ENCODE measurements at regions not wholly inside any gene's neighbourhood (a gene's known extent, or its start where the extent isn't known, plus 50 kb on each side); places are given as distances from the start of the nearest gene placed in this dataset.

DNA sequence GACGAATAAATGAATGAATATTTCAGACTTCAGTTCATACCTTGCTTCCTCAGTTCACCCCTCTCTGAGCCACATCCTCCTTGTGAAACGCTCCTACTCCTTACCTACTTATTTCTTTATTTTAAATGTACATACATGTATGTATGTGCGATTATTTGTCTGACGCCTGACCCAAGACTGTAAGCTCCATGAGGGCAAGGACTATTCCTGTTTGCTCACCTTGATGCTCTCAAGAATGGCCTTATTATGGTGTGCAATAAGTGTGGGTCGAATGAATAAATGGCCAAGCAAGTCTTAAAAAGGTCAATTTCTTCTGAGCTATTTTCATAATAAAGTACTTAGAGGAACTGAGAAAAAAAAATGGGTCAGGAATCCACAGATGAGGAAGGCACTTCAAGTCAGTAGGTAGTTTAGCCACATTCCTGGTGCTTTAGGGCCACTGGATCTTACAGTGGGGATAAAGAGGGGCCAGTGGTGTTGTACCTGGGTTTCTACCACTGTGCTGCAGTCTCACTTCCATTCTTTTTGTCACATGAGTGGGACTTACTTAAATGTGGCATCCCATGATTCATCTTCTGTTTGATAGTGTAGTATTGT is 74.7 kb downstream of the SDC1 start:
- no peak for DNase-seq (ENCODE audit: low spot score)

DNA sequence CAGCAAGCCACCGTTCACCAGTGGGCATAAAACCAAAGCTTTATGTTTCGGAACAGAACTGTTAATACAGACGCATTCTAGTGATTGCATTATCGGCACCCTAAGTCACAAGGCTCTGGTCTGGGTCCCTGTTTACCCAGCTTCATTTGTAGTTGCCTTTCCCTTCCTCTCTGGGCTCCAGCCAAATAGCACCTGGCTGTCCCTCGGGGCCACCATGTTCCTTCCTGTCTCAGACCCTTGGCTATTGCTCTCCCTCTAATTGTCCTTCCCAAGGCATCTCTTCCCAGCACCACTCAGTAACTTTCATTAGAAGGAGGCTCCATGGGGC is 75.3 kb downstream of the SDC1 start:
- no peak for DNase-seq (ENCODE audit: low spot score)

DNA sequence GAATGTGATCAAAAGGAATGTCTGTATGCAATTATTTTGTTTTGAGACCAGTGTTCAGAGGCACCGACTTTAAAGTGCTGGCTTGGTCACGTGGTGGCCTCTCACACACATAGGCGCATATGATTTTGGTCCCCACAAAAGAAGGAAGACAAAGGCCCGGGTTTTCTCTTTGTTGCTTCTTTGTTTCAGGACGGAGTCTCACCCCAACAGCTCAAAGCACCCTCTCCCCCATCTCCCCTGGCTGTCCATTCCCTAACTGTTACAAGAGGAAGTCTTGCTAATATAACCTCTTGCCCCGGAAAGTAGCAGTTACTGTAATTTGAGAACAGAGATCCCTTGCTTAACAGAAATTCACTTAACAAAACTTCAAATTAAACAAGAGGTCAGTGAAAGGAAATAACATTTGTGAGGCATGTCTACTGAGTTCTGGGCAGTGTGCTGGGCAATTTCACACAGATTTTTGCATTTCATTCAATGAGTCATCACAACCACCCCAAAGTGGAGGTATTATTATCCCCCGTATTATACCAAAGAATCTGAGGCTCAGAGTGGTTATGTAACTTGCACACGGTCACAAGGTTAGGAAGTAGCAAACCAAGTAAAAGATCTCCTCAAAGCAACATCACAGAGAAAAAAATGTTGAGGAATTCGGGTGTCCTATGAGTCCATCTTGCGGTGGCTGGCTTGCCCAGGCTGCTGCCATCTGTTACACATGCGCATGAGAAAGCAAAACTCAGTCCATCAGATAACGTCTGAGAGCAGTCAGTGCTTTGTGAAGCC is 75.8 kb downstream of the SDC1 start:
- peak; percentile 27 for DNase-seq (ENCODE audit: low spot score)

DNA sequence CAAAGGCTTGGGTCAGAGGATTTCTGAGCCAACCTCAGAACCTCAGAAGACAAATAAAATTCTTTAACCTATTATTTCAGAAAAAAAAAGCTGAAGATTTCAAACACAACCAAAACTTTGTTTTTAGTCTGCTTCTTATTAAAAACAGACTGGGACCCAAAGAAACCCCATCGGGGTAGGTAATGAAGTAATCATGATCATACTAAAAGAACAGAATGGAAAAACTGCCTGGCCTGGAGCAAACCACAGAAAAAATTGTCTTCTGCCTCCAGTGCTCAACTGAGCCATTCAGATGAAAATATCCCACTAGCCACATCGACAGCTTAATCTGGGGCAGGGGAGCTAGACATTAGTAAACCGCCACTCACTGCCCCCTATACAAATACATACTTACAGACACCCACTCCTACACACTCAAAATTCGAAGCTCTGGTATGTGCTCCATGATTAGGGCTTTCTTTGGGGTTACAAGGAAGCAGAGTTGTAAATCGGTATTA is 76.5 kb downstream of the SDC1 start:
- DNase-seq (ENCODE audit: low spot score): no peak

DNA sequence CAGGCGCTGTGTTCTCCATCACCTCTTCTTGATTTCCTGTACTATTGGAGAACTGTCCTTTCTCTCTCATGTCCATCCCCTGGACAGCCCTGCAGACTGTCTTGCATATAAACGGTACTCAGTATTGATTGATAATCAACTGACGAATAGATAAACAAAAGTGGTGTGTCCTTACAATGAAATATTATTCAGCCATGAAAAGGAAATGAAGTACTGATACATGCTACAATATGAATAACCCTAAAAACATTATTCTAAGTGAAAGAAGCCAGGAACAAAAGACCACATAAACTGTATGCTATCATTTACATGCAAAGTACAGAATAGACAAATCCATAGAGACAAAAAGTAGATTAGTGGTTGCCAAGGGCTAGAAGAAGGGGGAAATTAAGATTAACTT is 77.6 kb downstream of the SDC1 start:
- no peak for DNase-seq (ENCODE audit: low spot score)

DNA sequence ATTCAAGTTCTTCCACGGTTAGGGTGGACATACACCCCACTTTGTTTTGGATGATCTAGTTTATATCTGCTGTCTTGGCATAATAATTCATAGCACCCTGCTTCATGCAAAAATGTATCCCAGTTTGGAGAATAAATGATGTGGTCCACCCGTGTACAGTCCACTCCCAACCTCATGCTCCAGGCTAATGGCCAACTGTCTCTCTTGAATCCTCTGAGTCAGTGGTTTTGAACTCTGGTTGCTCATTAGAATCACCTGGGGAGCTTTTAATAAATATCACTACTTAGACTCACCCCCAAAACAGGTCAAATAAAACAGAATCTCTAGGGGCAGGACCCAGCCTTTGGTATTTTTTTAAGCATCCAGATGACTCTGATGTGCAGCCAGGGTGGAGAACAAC is 78.5 kb downstream of the SDC1 start:
- no peak for DNase-seq (ENCODE audit: low spot score)

DNA sequence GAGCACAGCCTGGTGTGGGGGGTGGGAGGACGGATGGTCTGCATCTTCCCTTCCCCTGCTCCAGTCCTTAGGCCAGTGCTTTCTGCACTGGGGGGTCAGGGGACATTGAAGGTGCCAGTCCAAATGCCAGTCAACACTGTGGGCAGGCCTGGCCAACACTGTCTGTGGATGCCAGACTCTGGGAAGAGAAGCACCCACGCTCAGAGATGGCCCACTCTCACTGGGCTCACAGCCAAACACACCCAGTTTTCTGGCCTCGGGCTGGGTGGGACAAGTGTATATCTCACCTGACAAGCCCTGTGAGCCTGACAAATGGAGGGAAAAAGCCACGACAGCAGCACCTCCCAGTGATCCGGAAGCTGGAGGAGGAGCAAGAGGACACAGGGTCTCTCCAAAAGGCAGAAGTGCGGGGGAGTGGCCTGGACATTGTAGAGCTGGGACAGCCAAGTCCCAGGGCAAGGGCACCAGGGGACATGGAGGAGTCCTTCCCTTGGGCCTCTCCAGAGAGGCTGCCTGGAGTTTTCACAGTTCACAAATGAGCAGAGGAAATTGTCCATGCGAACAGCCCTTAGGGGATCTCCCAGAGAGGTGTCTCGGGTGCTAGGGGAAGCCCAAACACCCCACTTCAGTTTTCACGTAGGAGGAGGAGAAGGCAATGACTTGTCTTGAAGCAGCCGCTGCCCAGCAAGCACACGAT is 79.3 kb downstream of the SDC1 start:
- no peak for DNase-seq (ENCODE audit: low spot score)

DNA sequence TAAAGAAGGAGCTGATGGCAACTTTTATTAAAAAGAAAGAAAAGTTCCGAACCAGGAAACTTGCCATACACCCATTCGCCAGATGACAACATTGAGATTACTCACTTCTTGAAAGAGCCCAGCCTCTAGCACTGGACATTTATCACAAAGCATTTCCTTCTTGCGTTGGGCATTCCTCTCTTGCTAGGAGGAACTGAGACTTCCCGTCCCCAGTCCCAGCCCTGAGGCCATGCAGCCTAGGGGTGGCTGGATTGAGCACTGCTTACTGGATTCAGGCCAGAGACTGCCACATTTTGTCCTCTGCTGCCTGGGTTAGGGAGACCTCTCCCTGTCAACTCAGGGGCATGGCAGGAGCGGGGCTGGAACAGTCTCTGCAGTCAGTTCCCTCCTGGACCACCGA is 80.1 kb downstream of the SDC1 start:
- DNase-seq (ENCODE audit: low spot score): no peak

DNA sequence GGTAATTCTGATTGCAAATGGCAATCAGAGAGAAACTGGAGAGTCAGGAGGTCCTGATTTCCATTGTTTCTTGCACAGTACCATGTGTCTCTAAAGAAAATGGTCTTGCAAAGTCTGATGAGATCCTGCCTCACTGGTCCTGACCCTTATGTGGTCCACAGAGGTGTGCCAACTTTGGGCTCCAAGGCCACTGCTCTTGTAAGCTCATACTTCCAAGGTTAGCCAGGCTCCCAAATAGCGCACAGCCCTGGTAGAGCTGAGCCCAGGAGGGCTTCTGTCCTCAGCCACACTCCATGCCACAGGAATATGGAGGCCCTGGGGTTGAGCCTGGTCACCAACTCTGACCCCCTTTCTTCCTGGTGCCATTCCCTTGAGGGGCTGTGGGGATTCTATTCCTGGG is 80.7 kb downstream of the SDC1 start:
- DNase-seq (ENCODE audit: low spot score): no peak

DNA sequence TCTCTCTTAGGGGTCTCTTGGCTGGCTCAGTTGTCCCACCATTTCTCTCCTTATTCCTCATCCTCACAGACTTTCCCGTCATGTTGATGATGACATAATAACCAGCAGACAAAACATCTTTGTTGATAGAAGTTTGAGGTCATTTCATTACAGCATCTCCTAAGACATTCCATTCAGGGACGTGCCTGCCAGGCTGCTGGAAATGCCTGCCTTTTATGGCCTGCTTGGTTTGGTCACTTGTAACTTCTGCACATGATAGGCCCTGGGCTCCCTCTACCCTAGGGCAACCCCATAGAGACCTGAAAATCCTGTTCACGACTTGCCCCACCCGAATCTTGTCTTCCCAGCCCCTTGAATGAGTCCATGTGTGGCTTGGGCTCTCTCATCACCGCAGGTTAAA is 81.7 kb downstream of the SDC1 start:
- DNase-seq (ENCODE audit: low spot score): no peak

DNA sequence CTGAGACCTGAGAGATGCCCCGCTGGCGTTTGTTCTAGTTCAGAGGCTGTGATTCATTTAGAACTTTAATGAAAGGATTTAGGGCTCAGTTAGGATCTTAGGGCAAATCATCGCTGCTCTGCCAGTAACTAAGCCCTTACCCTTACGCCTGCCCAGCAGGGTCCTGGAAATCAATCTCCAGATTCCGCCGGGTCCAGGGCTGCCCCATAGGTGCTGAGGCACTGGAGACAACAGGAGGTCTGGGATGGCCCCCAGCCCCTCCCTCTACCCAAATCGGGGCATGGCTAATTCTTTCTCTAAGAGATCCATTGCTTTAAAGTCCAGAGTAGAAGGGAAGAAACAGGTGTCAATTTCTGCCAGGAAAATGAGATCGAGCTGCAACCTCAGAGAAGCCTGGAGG is 83.1 kb downstream of the SDC1 start:
- no peak for DNase-seq (ENCODE audit: low spot score)

DNA sequence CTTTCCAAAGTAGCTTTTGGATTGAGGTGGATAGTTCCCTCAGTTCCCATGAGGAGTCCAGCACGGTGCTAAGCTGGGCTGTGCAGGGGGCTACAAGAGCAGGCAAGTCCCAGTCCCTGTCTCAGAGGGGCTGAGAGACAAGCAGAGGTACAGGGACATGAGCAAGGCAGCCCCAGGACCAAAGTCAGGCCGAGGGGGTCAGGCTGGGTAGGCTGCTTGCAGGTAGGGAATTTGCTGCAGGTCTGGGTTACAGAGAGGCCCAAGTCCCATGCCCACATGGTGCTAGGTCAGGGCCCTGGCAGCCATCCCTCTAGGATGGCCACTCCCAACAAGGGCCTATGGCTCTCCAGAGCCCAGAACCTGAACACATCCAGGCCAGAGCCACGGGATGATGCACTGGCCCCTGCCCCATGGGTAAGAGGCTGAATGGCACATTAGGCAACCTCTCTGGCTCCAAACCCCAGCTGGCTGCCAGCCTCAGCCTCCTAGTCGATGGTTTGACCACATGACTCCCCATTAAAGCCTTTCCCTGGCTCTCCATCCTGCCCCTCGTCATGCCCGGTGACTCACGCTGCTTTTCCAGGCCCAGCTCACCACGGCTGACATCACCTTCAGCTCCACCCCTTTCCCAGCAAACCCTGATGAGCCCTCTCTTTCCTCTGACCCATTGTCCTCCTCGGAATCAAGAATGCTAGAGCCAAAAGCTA is 83.7 kb downstream of the SDC1 start:
- DNase-seq (ENCODE audit: low spot score): no peak

DNA sequence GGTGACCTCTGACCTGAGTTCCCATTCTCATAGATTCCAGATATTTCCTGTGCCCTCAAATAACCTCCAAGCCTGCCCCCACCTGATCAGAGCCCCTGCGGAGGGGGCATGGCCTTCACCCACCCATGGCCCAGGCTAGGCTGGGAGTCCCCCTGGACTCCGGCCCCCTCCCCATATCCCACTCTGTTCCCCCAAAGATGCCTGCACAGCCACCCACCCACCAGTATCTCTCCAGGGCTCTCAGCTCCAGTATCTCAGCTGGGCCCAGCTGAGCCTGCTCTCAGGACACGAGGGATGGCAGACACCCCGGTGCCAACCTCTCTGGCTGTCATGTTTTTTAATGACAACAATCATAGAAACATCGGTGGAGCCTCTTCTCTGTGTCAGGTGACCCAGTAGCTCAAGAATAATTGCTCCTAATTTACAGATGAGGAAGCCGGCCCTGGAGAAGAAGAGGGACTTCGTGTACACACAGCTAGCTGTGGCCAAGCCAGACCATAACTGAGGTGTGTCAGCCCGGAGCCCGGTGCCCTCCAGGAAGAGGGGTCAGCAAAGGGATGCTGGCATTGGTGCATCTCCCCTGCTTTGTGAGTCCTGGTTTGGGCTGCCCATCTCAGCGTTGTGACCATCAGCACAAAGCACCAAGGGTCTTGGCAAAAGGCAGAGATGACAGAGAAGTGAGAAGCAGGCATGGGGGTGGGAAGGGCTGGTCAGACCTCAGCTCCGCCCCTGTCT is 84.4 kb downstream of the SDC1 start:
- no peak for DNase-seq (ENCODE audit: low spot score)

DNA sequence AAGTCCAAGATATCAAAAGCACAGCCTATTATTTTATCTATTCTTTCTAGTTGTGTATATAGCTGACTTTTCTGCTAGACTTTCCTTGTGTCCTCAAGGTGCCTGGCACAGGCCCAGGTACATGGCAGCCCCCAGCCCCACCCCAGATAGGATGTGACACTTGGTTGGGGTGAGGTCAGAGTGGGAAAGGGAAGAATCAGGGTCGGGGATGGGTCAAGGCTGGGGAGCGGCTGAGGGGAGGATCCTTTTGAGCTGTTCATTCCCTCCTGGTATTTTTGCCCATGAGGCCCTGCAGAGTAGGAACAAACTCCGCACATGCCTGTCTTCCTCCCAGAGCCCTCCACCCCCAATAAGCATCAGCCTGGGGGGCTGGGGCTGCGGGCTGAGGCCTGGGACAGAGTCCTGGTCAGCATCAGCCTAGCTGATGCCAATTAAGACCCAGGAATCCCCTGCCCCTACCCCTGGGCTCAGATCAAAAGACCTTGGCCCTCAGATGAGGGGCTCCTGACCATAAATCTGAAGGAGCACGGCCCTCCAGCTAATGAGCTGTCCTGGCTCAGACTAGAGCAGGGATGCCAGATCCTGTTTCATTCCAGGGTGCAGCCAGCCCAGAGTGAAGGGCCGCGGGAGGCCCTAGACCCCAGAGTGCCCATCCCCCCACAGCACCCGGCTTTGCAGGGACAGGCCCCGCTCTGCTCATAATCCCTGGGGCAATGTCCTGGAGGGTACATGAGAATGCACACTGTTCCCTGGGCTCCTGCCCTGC is 85.3 kb downstream of the SDC1 start:
- no peak for DNase-seq (ENCODE audit: low spot score)

DNA sequence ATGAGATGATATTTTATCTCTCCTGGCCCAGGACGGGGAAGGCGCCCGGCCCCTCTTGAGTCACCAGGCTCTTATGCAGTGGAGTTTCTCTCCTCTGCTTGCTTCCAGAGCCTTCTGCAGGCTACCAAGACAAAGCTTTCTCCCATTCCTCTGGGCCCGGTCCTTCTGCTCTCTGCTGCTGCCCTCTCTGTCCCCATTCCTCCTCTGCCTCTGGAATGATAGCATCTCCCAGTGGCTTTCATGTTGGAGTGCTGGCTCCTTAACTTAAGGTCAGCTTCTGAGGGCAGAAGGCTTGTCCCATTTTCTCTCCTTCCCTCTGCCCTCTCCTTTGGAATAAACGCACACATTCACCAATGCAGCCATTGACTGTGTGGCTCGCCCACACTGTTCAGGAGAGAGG is 86.2 kb downstream of the SDC1 start:
- no peak for DNase-seq (ENCODE audit: low spot score)

DNA sequence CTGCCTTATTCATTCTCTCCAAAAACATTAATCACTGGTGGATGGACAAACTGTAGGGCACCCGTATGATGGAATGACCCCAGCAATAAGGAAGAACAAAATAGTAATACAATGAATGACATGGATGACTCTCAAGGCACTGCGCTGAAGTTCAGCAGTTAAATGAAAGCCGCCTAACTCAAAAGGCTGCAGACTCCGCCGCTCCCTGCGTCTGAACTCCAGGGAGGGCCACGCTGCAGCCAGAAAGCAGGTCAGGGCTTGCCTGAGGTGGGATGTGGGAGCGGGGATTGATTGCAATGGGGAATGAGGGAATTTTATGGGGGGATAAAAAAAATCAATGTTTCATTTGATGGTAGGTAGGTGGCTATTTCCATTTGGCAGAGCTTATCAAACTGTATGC is 86.5 kb upstream of the LAPTM4A start:
- DNase-seq (ENCODE audit: low spot score): no peak

DNA sequence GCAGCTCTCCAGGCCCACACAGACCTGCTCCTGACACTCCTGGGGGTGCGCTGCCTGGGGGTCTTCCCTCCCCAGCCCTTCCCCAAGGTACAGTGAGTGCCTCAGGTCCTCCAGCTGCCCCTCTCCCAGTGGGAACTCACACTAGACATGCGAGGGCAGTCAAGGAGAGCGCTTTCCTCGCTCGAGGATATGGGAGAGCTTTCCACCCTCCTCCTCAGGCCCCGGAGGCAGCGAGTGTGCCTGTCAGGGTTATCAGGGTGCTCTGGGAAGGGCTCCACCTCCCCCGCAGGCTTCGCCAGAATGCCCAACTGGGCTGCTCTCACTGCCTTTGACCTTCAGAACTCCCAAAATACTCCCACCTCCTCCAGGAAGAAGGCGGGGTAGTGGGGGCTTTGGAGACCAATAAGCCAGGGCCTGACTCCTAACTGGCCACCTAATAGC is 85.7 kb upstream of the LAPTM4A start:
- no peak for DNase-seq (ENCODE audit: low spot score)

DNA sequence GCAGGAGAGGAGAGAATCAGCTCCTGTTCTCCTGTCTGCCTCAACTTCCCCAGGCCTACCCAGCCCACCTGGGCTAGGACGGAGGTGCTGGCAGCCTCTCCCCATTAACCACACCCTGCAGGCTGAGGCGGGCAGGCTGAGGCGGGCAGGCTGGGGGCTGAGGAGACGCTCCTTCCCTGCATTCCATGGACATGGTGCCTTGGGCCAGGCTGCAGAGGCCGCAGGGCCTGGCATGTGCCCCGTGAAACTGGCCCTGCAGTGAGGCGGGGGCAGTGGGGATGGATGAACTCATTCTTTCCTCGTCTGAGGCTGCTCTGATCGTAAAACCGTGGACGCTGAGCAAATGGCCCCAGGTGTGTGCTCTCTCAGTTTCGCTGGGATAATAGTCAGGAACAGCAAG is 84.7 kb upstream of the LAPTM4A start:
- no peak for DNase-seq (ENCODE audit: low spot score)

DNA sequence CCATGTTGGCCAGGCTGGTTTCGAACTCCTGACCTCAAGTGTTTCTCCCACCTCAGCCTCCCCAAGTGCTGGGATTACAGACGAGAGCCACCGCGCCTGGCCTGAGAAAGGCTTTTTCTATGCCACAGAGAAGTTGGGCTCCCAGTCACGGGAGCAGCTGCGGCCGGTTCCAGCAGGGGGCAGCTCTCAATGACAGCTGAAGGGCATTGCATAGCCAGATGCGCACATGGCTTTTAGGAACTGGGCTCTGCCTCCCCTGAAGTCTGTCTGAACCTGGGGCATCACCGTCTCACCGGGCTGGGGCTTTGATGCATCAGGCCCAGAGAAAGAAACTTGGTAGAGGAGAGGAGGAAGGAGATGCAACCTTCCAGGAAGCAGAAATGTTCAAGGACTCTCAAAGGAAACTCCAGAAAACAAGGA is 84.2 kb upstream of the LAPTM4A start:
- peak; percentile 56 for DNase-seq (ENCODE audit: low spot score)

DNA sequence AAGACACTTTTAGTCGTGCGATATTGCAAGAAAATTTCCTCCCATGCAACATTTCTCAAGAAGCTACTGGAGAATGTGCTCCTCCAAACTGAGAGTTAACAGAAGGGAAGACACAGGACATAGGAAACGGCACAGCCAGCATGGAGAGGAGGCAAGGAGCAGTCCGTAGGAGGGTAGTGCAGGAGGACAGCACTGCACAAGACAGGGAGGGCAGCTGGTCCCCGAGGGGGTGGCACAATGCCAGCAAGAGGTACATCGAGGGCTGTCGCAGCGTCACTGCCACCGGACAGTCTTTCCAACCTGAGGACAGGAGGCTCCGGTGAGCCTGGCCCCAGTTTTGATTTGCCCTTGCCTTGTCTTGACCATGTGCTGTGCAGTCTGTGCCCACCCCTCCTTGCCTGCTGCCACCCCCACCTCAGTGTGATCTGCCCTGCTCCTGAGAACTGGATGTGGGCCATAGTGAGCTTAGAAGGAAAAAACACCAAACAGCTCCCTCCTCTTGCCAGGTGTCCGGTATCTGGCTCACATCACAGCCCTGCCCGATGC is 81.6 kb upstream of the LAPTM4A start:
- DNase-seq (ENCODE audit: low spot score): no peak
